Skin epidermis (tissue), 12 donors: ENCODE measurements at regions not wholly inside any gene's neighbourhood (a gene's known extent, or its start where the extent isn't known, plus 50 kb on each side); places are given as distances from the start of the nearest gene placed in this dataset.

ENCODE experiments used
- H3K27ac ChIP-seq, 21 experiments: fragments of 200-600 bp; sonication (generic) in 11 of 21; one replicate each; pipeline ENCODE4 v1.5.0; 2020; ENCODE audit warnings: mild to moderate bottlenecking in 3 of 21, inconsistent platforms in 2 of 21, moderate library complexity in 2 of 21
- H3K4me3 ChIP-seq, 7 experiments: fragments of 200-600 bp; sonication (generic) in 2 of 7; one replicate each; pipeline ENCODE4 v1.5.0; 2020; ENCODE audit warnings: inconsistent platforms in 2 of 7, mild to moderate bottlenecking in 2 of 7, moderate library complexity in 1 of 7

GRCh38 chr1:230518511-230518910 lies 92.4 kb upstream of the PGBD5 start:
- no peak overlapping the region for H3K4me3 ChIP-seq
- no peak overlapping the region for H3K27ac ChIP-seq

GRCh38 chr1:230517786-230518185 lies 91.7 kb upstream of the PGBD5 start:
- Histone ChIP-seq H3K27ac (no peak overlapping the region), H3K4me3 (no peak overlapping the region)

GRCh38 chr1:230517326-230517725 lies 91.2 kb upstream of the PGBD5 start:
- H3K27ac ChIP-seq = no peak overlapping the region

GRCh38 chr1:230516889-230517288 lies 90.8 kb upstream of the PGBD5 start:
- H3K27ac ChIP-seq = no peak overlapping the region
- H3K4me3 ChIP-seq = no peak overlapping the region

More at GRCh38 chr1:230517326-230517725, 91.2 kb upstream of the PGBD5 start:
- no peak overlapping the region for H3K4me3 ChIP-seq

- Histone ChIP-seq H3K4me3 (no peak overlapping the region), H3K27ac (no peak overlapping the region)
These were observed 89.5 kb upstream of the PGBD5 start for GRCh38 chr1:230515451-230516145.

GRCh38 chr1:230510496-230510895 lies 84.4 kb upstream of the PGBD5 start:
- Histone ChIP-seq H3K27ac (no peak overlapping the region), H3K4me3 (no peak overlapping the region)

GRCh38 chr1:230509281-230509977 lies 83.3 kb upstream of the PGBD5 start:
- peak overlapping the region in 1 of 21 experiments; percentile 50 for H3K27ac ChIP-seq
- H3K4me3 ChIP-seq = no peak overlapping the region

- Histone ChIP-seq H3K4me3 (no peak overlapping the region), H3K27ac (no peak overlapping the region)
These were observed 81.7 kb upstream of the PGBD5 start for GRCh38 chr1:230507666-230508402.

GRCh38 chr1:230507236-230507635 lies 81.1 kb upstream of the PGBD5 start:
- H3K4me3 ChIP-seq = no peak overlapping the region
- H3K27ac ChIP-seq = no peak overlapping the region

- H3K27ac ChIP-seq = no peak overlapping the region
- no peak overlapping the region for H3K4me3 ChIP-seq
These were observed 80.3 kb upstream of the PGBD5 start for GRCh38 chr1:230506451-230506850.

GRCh38 chr1:230504310-230504709 lies 78.2 kb upstream of the PGBD5 start:
- H3K27ac ChIP-seq = no peak overlapping the region
- no peak overlapping the region for H3K4me3 ChIP-seq

GRCh38 chr1:230503726-230504125 lies 77.6 kb upstream of the PGBD5 start:
- H3K4me3 ChIP-seq = no peak overlapping the region
- no peak overlapping the region for H3K27ac ChIP-seq

GRCh38 chr1:230502996-230503395 lies 76.9 kb upstream of the PGBD5 start:
- Histone ChIP-seq H3K4me3 (no peak overlapping the region), H3K27ac (no peak overlapping the region)

GRCh38 chr1:230502306-230502705 lies 76.2 kb upstream of the PGBD5 start:
- H3K4me3 ChIP-seq = no peak overlapping the region
- no peak overlapping the region for H3K27ac ChIP-seq

GRCh38 chr1:230501849-230502248 lies 75.7 kb upstream of the PGBD5 start:
- no peak overlapping the region for H3K27ac ChIP-seq
- H3K4me3 ChIP-seq = no peak overlapping the region

- no peak overlapping the region for H3K27ac ChIP-seq
- H3K4me3 ChIP-seq = no peak overlapping the region
These were observed 75.1 kb upstream of the PGBD5 start for GRCh38 chr1:230501242-230501641.

GRCh38 chr1:230500063-230500462 lies 73.9 kb upstream of the PGBD5 start:
- no peak overlapping the region for H3K4me3 ChIP-seq
- H3K27ac ChIP-seq = no peak overlapping the region

- Histone ChIP-seq H3K4me3 (no peak overlapping the region), H3K27ac (no peak overlapping the region)
These were observed 73.4 kb upstream of the PGBD5 start for GRCh38 chr1:230499496-230499895.

GRCh38 chr1:230498704-230499103 lies 72.6 kb upstream of the PGBD5 start:
- H3K4me3 ChIP-seq = no peak overlapping the region
- H3K27ac ChIP-seq = no peak overlapping the region

GRCh38 chr1:230496451-230496850 lies 70.3 kb upstream of the PGBD5 start:
- Histone ChIP-seq H3K4me3 (no peak overlapping the region), H3K27ac (no peak overlapping the region)

GRCh38 chr1:230495891-230496385 lies 69.8 kb upstream of the PGBD5 start:
- Histone ChIP-seq H3K4me3 (no peak overlapping the region), H3K27ac (no peak overlapping the region)
